ENCODE measurements at regions not wholly inside any gene's neighbourhood (a gene's known extent, or its start where the extent isn't known, plus 50 kb on each side); places are given as distances from the start of the nearest gene placed in this dataset.

GRCh38 chr9:84138541-84138940, 157.9 kb downstream of the RMI1 start:
- H3K27me3 Mint-ChIP-seq (ENCODE audit: low read depth): peaks cover 46% of the 10 kb centered on the region
- H3K4me1 Mint-ChIP-seq: peaks cover 38% of the 10 kb centered on the region
- no peaks in the 10 kb centered on the region for H3K36me3 Mint-ChIP-seq
- TF ChIP-seq ATF2 (CRISPR knock-in tag; IDR thresholded peaks at IDR 0.05; ENCODE audit: borderline replicate concordance, low read depth) (no peak), CBFB (CRISPR knock-in tag; IDR thresholded peaks at IDR 0.05; ENCODE audit: low read depth) (no peak), TEAD1 (CRISPR knock-in tag; IDR thresholded peaks at IDR 0.05) (no peak), JAZF1 (CRISPR knock-in tag; IDR thresholded peaks at IDR 0.05) (no peak), ERG (CRISPR knock-in tag; IDR thresholded peaks at IDR 0.05) (no peak), ZNF121 (CRISPR knock-in tag; IDR thresholded peaks at IDR 0.05) (no peak), ZNF512 (CRISPR knock-in tag; IDR thresholded peaks at IDR 0.05; ENCODE audit: borderline replicate concordance) (no peak), FOXJ3 (CRISPR knock-in tag; IDR thresholded peaks at IDR 0.05; ENCODE audit: borderline replicate concordance) (no peak), STAT6 (CRISPR knock-in tag; conservative IDR thresholded peaks at IDR 0.05; ENCODE audit: low read depth) (no peak), ETV6 (CRISPR knock-in tag; IDR thresholded peaks at IDR 0.05) (no peak), E2F1 (CRISPR knock-in tag; IDR thresholded peaks at IDR 0.05) (no peak), TCF7 (CRISPR knock-in tag; IDR thresholded peaks at IDR 0.05; ENCODE audit: low read depth) (no peak), IRF2 (CRISPR knock-in tag; IDR thresholded peaks at IDR 0.05; ENCODE audit: borderline replicate concordance, low read depth) (no peak), MLX (CRISPR knock-in tag; IDR thresholded peaks at IDR 0.05) (no peak), RORB (CRISPR knock-in tag; IDR thresholded peaks at IDR 0.05) (no peak), PREB (CRISPR knock-in tag; IDR thresholded peaks at IDR 0.05; ENCODE audit: borderline replicate concordance) (no peak)
- no peak overlapping the region for H3K4me3 Mint-ChIP-seq
- no peak overlapping the region for H3K27ac Mint-ChIP-seq
- ChIA-PET CTCF (no interaction called here), POLR2A (no interaction called here)
- no peak for ATAC-seq
- H3K9me3 Mint-ChIP-seq: peaks cover 3% of the 10 kb centered on the region; the same call in 1 of the 2 replicates
- DNase-seq (ENCODE audit: low spot score): no peak
